ENCODE measurements at regions not wholly inside any gene's neighbourhood (a gene's known extent, or its start where the extent isn't known, plus 50 kb on each side); places are given as distances from the start of the nearest gene placed in this dataset.

DNA sequence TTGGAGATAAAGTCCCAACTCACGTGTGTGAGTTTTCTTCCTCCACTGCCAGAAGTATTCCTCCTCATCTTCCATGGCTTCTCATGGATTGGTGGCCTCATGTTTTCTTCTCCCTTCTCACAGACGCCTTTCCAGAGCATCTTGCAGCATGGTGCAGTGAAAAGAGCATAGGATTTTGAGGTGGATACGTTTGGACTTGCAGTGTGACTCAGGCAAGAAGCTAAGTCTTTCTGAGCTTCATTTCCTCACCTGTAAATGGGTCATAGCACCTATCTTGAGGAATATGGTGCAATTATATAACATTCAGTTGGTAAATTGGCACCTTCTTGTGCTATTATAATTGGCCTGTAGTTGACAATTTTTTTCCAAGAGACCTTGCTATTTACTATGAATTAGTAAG lies 247.6 kb downstream of the RDH14 start:
- TF ChIP-seq POLR2AphosphoS5 (IDR thresholded peaks at IDR 0.05; ENCODE audit: low read depth, low read length), result no peak
- TF ChIP-seq TAF1 (IDR thresholded peaks at IDR 0.05; ENCODE audit: borderline replicate concordance, low read depth, low read length), result no peak
